ENCODE measurements at regions not wholly inside any gene's neighbourhood (a gene's known extent, or its start where the extent isn't known, plus 50 kb on each side); places are given as distances from the start of the nearest gene placed in this dataset.

- BruUV-seq (replicated peaks) = no TSS peak
- no peaks in the 10 kb centered on the region for H3K9me3 ChIP-seq (ENCODE audit: control insufficient read depth, insufficient read depth, low read depth, low read length)
- no peaks in the 10 kb centered on the region for H3K36me3 ChIP-seq (ENCODE audit: control insufficient read depth, insufficient read depth, low read length)
- H3K4me1 ChIP-seq (ENCODE audit: control insufficient read depth, insufficient read depth, low read length) = no peaks in the 10 kb centered on the region
- in situ Hi-C loops (cut with HindIII; ENCODE audit: low pct_unique_long_range_greater_than_20kb, low sequenced_read_pairs) = no loop called here
- DNase-seq (ENCODE audit: low read depth, low spot score) (no peak), ATAC-seq (no peak)
- intact Hi-C loops (cut with micrococcal nuclease; ENCODE audit: unreplicated experiment) = no loop called here
- no peaks in the 10 kb centered on the region for H3K27me3 ChIP-seq (ENCODE audit: control insufficient read depth, insufficient read depth, low read length)
- ChIA-PET POLR2A (no interaction called here), CTCF (no interaction called here)
- H3K27ac ChIP-seq (ENCODE audit: low read length) = no peak overlapping the region
- no peak overlapping the region for H3K4me3 ChIP-seq (ENCODE audit: low read depth in 2 of 2, low read length in 2 of 2)
- TF ChIP-seq POLR2AphosphoS5 (IDR thresholded peaks at IDR 0.05; ENCODE audit: low read depth, low read length) (no peak), TCF7L2 (IDR thresholded peaks at IDR 0.05; ENCODE audit: low read depth, low read length) (no peak), REST (IDR thresholded peaks at IDR 0.05; ENCODE audit: insufficient read depth in 1 of 2, low read depth in 2 of 2, low read length in 1 of 2) (no peak), CTCF (IDR thresholded peaks at IDR 0.05) (no peak), SIN3A (IDR thresholded peaks at IDR 0.05; ENCODE audit: borderline replicate concordance, insufficient read depth, low read depth, low read length) (no peak)
Measured at GRCh38 chr14:38101679-38102078, 106.0 kb upstream of the SSTR1 start.

GRCh38 chr14:38103542-38104225 lies 104.0 kb upstream of the SSTR1 start:
- H3K4me1 ChIP-seq (ENCODE audit: control insufficient read depth, insufficient read depth, low read length) = no peaks in the 10 kb centered on the region
- H3K27ac ChIP-seq (ENCODE audit: low read length) = no peak overlapping the region
- DNase-seq (ENCODE audit: low read depth, low spot score) (no peak), ATAC-seq (no peak)
- BruUV-seq (replicated peaks) = no TSS peak
- no peaks in the 10 kb centered on the region for H3K27me3 ChIP-seq (ENCODE audit: control insufficient read depth, insufficient read depth, low read length)
- no peaks in the 10 kb centered on the region for H3K9me3 ChIP-seq (ENCODE audit: control insufficient read depth, insufficient read depth, low read depth, low read length)
- intact Hi-C loops (cut with micrococcal nuclease; ENCODE audit: unreplicated experiment) (no loop called here), in situ Hi-C loops (cut with HindIII; ENCODE audit: low pct_unique_long_range_greater_than_20kb, low sequenced_read_pairs) (no loop called here)
- peak overlapping the region in 1 of 2 experiments; percentile 31; a peak in 2 of 4 replicates for H3K4me3 ChIP-seq (ENCODE audit: low read depth in 2 of 2, low read length in 2 of 2)
- CTCF ChIA-PET = no interaction called here
- H3K36me3 ChIP-seq (ENCODE audit: control insufficient read depth, insufficient read depth, low read length) = no peaks in the 10 kb centered on the region
- POLR2A ChIA-PET = no interaction called here
- TF ChIP-seq SIN3A (IDR thresholded peaks at IDR 0.05; ENCODE audit: borderline replicate concordance, insufficient read depth, low read depth, low read length) (no peak), REST (IDR thresholded peaks at IDR 0.05; ENCODE audit: insufficient read depth in 1 of 2, low read depth in 2 of 2, low read length in 1 of 2) (no peak), TCF7L2 (IDR thresholded peaks at IDR 0.05; ENCODE audit: low read depth, low read length) (no peak), POLR2AphosphoS5 (IDR thresholded peaks at IDR 0.05; ENCODE audit: low read depth, low read length) (no peak), CTCF (IDR thresholded peaks at IDR 0.05) (no peak)
